GM12864 (cell line): ENCODE measurements at regions not wholly inside any gene's neighbourhood (a gene's known extent, or its start where the extent isn't known, plus 50 kb on each side); places are given as distances from the start of the nearest gene placed in this dataset.

Experiments
- DNase-seq: peaks from one replicate; pipeline ENCODE4 v3.0.0-alpha.2; 2011; ENCODE audit warnings: low read depth
- H3K4me3 ChIP-seq: 2 replicates; pipeline ENCODE4 v1.5.1; 2011; ENCODE audit warnings: mild to moderate bottlenecking, low read depth, low read length, control low read depth
- TF ChIP-seq, protein P1 (sequence below): IDR thresholded peaks from 2 replicates; pipeline ENCODE4 v1.5.1; 2011; ENCODE audit warnings: low read depth, mild to moderate bottlenecking, moderate library complexity, low read length, control low read depth, inconsistent platforms; ENCODE audit errors: missing control alignments

DNA sequence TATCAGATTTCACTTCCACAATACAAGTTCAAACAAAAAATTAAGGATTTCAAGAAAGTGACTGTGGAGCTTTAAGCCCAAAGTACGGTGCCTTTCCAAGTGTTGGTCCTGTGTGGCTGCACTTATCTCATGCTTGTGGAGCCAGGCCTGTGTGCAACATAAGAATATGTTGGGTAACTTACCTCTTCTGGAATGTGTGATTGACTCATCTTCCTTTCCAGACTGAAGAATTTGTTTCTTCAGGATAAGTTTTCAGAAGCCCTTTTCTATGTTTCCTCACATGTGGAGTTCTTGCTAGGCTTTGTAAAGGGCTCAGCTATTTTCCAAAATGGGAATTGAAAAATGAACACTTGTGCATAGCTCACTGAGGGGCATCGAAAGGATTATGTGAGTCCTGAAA, 485.1 kb upstream of the PAPPA start:
- DNase-seq, result no peak
- H3K4me3 ChIP-seq, result no peak overlapping the region
- TF ChIP-seq, protein P1, sequence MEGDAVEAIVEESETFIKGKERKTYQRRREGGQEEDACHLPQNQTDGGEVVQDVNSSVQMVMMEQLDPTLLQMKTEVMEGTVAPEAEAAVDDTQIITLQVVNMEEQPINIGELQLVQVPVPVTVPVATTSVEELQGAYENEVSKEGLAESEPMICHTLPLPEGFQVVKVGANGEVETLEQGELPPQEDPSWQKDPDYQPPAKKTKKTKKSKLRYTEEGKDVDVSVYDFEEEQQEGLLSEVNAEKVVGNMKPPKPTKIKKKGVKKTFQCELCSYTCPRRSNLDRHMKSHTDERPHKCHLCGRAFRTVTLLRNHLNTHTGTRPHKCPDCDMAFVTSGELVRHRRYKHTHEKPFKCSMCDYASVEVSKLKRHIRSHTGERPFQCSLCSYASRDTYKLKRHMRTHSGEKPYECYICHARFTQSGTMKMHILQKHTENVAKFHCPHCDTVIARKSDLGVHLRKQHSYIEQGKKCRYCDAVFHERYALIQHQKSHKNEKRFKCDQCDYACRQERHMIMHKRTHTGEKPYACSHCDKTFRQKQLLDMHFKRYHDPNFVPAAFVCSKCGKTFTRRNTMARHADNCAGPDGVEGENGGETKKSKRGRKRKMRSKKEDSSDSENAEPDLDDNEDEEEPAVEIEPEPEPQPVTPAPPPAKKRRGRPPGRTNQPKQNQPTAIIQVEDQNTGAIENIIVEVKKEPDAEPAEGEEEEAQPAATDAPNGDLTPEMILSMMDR, result no peak

DNA sequence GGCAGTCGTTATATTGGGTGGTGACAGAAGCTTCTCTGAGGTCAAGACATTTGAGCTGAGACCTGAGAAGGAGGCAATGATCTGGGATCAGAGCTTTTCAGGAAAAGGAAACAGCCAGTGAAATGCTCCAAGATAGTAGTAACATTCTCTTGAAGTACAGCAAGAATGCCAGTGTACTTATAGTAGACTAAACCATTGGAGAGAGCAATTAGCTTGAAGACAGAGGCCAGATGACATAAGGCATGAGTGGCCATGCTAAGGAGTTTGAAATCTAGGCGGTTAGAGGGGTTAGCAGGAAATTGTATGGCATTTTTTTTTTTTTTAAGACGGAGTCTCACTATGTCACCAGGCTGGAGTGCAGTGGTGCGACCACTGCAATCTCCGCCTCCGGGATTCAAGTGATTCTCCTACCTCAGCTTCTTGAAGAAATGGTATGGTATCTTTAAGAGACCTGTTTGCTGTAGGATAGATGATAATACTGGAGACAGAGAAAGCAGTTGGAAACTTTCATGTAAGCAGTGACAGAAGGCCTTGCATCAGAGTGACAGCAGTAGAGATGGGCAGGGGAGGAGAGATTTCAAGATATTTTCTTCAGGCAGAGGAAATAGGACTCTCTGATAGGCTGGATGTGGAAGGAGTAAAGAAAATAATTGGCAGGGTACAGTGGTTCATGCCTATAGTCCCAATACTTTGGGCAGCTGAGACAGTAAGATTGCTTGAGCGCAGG, 482.2 kb upstream of the PAPPA start:
- TF ChIP-seq, protein P1, result no peak
- no peak overlapping the region for H3K4me3 ChIP-seq
- no peak for DNase-seq

DNA sequence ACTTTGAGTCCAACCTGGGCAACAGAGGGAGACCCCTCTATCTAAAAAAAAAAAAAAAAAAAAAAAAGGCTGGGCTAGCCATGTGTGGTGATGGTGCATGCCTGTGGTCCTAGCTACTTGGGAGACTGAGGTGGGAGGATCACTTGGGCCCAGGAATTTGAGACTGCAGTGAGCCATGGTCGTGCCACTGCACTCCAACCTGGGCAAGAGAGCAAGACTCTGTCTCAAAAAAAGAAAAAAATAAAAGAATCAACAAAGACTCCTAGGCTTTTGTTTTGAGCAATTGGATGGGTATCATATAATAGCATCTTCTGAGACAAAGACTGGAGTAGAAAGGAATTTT, 481.7 kb upstream of the PAPPA start:
- DNase-seq, result no peak
- H3K4me3 ChIP-seq, result no peak overlapping the region
- TF ChIP-seq, protein P1, result no peak

DNA sequence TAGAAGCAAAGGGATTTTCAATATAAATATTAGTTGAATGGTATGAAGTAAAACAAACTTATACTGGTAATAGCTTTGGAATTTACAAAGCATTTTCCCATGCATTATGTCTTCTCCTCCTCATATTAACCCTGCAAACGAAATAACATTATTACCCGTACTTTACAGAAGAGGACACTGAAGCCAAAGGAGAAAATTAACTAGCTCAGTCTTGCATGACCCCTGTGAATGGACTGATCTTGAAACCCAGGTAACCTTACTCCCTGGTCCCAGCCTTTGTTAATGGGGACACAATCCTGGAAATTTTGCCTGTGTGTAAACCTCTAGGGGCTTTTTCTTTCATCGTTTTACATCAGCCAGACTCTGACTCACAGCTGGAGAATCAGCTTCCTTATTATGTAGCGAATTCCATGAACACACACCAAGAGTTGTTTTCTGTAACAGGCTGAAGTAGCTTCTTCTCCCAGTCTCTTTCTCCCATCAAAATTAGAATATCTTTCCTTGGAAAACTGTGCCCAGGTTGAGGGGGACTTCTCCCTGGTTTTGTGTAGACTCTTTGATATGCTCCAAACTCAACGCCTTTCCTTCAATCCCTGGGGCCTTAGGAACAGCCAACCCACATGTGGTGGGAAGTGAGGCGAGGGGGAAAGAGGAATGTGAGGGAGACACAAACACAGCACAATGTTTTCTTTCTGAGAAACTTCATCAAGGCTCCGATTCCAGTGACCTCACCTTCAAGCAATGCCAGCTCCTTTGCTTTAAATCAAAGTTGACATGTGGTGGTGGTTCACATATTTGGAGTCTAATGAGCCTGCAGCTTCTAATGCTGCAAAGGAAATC, 480.9 kb upstream of the PAPPA start:
- TF ChIP-seq, protein P1, result no peak
- no peak overlapping the region for H3K4me3 ChIP-seq
- no peak for DNase-seq

DNA sequence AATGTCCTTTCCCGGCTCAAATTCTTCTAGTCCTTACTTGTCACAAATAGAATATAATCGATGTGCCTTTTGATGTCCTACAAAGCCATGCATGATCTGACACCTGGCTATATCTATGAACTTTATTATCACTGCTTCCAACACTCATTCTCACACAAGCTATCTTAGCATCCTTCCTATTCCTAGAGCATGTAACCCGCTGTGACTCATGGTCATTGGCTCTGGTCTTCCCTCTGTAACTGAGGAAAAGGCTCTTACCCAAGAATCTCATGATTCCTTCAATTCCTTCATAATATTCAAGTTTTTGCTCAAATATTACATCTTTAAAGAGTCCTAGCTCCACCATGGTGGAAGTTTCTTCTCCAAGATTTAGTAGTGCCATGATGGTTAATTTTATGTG, 480.0 kb upstream of the PAPPA start:
- H3K4me3 ChIP-seq, result no peak overlapping the region
- TF ChIP-seq, protein P1, result no peak
- no peak for DNase-seq

DNA sequence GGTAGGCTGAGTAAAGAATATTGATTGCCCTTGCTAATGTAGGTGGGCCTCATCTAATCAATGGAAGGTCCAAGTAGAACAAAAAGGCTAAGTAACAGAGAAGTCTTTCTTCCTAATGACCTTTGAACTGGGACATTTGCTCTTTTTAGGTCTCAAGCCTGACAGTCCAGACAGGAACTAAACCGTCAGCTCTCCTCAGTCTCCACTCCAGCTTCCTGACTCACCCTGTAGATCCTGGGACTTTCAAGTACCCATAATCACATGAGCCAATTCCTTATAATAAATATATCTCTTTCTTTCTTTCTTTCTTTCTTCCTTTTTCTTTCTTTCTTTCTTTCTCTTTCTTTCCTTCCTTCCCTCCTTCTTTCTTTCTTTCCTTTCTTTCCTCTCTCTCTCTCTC, 479.5 kb upstream of the PAPPA start:
- no peak for DNase-seq
- no peak overlapping the region for H3K4me3 ChIP-seq
- TF ChIP-seq, protein P1, result no peak
